GM20431 (cell line): ENCODE measurements at regions not wholly inside any gene's neighbourhood (a gene's known extent, or its start where the extent isn't known, plus 50 kb on each side); places are given as distances from the start of the nearest gene placed in this dataset.

Experiments used
- in situ Hi-C: fragments of 300-500 bp; cut with MseI, MboI; formaldehyde crosslinking; loops from one replicate; pipeline ENCODE4 v1.15.0; 2020; ENCODE audit warnings: low sequenced_read_pairs; ENCODE audit not compliant: unreplicated experiment

DNA sequence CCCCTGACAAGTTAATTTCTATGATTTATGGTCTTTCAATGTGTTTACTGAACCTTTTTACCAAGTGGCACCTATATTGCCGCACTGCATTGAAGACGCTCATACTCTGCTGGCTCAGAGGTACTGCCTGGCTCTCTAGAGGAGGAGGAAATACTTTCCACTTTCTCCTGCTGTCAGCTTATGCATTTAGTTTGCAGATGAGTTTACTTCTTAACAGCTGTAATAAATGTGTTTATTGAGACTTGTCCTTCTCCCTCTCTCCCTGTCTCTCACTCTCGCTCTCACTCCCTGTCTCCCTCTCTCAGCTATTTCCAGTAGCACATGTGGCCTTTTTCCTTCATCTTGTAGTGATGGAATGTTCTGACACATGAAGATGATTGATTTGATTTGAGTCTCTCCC, 60.3 kb upstream of the SPATA13 start:
- in situ Hi-C loops: no loop called here

DNA sequence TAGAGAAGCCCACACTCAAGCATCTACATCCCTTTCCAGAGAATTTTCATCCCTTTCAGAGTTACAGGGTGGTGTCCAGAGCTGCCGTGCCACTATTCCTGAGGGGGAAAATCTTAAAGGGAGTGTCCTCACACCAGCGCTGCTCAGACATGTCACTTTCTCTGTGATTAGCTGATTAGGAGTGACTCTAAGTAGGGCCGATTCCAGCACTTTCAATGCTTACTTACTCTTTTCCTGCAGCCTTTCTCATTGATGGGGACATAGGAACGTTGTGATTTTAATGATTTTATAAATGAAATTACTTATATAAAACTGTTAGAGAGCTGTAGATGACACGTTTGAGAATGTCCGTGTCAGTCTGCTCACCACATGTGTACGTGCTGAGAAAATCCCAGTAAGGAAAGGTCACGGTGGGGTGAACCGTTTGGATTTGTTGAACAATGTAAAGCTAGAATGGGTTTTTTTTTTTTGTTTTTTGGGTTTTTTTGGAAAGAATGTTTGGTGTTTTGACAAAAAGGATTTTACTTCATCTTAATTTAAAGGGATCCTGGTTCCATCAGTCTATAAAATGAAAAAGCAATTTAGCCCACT, 56.6 kb upstream of the SPATA13 start:
- in situ Hi-C loops: no loop called here

DNA sequence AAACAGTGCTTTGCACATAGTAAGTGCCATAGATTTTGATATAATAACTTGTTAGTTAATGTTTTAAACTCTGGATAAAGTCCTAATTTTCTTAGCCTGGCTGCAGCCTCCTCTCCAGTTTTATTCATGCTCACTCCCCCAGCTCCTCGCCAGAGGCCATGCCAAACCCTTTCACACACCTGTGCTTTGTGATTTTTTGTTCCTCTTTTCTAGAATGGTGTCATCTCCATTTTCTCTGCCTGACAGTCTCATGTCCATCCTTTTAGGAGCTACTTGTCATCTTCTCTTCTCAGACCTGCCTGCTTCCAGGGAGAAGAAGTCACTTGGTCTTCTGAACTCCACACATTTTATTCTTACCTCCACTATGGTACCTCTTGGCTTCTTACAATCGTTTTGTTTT, 55.8 kb upstream of the SPATA13 start:
- in situ Hi-C loops: no loop called here

DNA sequence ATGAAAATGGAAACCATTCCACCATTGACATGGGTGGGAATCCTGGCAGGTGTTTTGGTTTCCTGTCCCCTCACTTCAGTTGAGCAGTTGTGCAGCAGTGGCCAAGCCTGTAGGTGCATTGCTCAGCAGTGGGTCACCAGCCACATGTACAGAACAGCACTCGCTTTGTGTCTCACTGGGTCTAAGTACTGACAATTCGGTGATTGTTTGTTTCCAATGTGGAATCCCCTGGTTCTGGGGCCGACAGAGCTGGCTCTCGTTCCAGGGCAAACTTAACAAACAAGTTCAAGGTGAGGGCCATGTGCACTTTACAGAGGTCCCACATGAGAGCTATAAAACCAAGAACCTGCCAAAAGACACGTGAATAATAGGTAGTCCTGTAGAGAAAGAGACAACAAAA, 54.1 kb upstream of the SPATA13 start:
- in situ Hi-C loops: no loop called here

DNA sequence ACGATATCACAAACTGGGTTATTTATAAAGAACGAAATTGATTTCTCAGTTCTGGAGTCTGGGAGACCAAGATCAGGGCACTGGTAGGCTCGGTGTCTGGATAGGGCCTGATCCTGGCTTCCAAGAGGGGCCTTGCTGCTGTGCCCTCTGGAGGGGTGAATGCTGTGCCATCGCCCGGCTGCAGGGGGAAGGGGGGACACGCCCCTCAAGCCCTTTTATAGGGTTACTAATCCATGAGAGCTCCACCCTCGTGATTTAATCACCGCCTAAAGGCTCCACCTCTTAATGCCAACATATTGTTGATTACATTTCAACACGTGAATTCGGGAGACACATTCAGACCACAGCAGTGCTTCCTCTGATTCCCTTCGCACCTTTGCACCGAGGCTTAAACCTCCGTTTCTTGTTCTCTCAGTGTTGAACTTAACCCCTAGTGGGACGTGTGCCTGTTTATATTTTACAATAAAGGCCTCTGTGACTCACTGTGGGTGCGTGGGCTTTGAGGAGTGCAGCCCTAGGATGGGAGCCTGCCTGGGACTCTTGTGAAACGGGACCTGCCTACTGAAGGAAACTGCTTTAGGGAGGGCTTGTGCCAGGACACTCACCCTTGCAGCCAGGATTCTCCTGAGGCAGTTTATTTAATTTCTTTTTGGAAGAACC, 52.4 kb upstream of the SPATA13 start:
- in situ Hi-C loops: no loop called here

DNA sequence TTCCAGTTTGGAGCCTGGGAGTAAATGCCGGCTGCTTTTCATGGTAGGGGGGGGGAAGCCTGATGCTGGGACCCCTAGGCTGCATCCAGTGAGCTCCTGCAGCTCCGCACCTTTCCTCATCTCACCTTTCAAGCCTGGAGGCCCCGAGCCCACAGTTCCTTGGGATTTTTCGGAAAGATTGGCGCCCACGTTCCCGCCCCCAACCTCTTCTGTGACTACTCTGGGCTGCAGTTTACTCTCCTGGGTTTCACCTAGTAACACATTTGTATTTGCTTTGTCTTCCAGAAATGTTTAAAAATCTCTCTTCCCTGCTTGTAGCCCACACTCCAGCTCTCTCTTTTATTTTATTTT, 51.9 kb upstream of the SPATA13 start:
- in situ Hi-C loops: no loop called here

DNA sequence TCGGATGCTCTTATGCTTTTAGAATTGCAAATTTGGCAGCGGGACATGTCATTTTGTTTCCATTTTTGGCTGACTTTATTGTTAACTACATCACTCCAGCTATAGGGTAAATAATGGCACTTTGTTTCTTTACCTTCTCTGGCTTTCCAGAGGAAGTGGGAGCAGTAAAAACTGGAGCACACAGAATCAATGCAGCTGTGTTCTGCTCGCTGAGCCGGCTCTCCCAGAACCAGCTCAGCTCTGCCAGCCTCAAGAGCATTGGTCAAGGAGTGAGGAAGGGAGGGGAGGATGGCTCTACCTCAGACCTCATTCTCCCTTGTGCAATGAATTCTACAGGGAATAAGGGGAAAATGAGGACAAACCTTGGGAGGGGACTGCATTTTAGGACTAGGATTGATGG, 50.5 kb upstream of the SPATA13 start:
- in situ Hi-C loops: no loop called here
